ENCODE measurements at regions not wholly inside any gene's neighbourhood (a gene's known extent, or its start where the extent isn't known, plus 50 kb on each side); places are given as distances from the start of the nearest gene placed in this dataset.

DNA sequence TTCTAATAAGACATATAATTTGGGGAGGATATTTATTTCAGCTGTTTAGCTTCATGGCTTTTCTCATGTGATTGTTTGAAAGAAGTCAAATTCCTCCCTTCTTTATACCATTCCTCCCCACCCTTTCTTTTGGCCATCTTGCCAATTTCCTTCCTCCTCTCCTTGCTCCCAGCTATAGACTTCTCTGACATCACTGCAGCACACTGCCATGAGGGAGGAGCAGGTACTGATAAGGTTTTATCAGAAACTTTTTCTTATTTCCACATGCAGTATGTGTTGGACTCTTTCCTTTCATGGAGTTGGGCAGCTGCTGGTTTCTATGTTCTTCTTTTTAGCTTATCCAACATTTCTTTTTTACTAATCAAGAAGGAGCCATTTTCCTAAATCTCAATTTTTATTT, 481.7 kb upstream of the NR3C2 start:
- ChIA-PET POLR2A (no interaction called here), SMC1A (ENCODE audit: uncharacterized antibody, unreplicated experiment) (no interaction called here), CTCF (no interaction called here), RAD21 (ENCODE audit: unreplicated experiment) (no interaction called here)
- Histone ChIP-seq H3K27ac (ENCODE audit: control insufficient read depth, insufficient read depth) (no peak overlapping the region), H3K4me2 (ENCODE audit: control insufficient read depth, insufficient read depth) (no peak overlapping the region), H2AFZ (ENCODE audit: control insufficient read depth, low read depth, low read length) (no peak overlapping the region), H3K9ac (ENCODE audit: control insufficient read depth, insufficient read depth, low read length) (no peak overlapping the region), H4K20me1 (ENCODE audit: control insufficient read depth, insufficient read depth) (no peaks in the 10 kb centered on the region), H3K36me3 (ENCODE audit: control insufficient read depth in 2 of 2, insufficient read depth in 2 of 2, low read length in 1 of 2) (no peaks in the 10 kb centered on the region), H3K9me3 (replicated peaks; ENCODE audit: control insufficient read depth, insufficient read depth, low read length) (no peaks in the 10 kb centered on the region), H3K4me1 (ENCODE audit: control insufficient read depth, insufficient read depth, low read length) (no peaks in the 10 kb centered on the region), H3K4me3 (no peak overlapping the region), H3K27me3 (replicated peaks in 1 of 2; ENCODE audit: control insufficient read depth in 2 of 2, insufficient read depth in 2 of 2, low read length in 1 of 2) (no peaks in the 10 kb centered on the region), H3K79me2 (ENCODE audit: control insufficient read depth, insufficient read depth, low read length) (no peaks in the 10 kb centered on the region)
- DNase-seq (ENCODE audit: low read depth, low spot score) (no peak), ATAC-seq (no peak), FAIRE-seq (no peak)
- intact Hi-C loops (cut with micrococcal nuclease; ENCODE audit: unreplicated experiment) (no loop called here), in situ Hi-C loops (cut with MboI) (no loop called here)
- no TSS peak for BruUV-seq (replicated peaks)
- no peak for TF ChIP-seq SMAD1 (IDR thresholded peaks at IDR 0.05; ENCODE audit: low read depth, partially characterized antibody)
- TF ChIP-seq RAD21 (IDR thresholded peaks at IDR 0.05; ENCODE audit: insufficient read depth, low read depth, low read length), result no peak
- no peak for TF ChIP-seq PAX5 (IDR thresholded peaks at IDR 0.05; ENCODE audit: borderline replicate concordance, low read depth, low read length)
- TF ChIP-seq SREBF2 (IDR thresholded peaks at IDR 0.05; ENCODE audit: low read length), result no peak
- TF ChIP-seq FOXK2 (IDR thresholded peaks at IDR 0.05), result no peak
- TF ChIP-seq SMAD5 (IDR thresholded peaks at IDR 0.05; ENCODE audit: low read depth), result no peak
- no peak for TF ChIP-seq LARP7 (IDR thresholded peaks at IDR 0.05)
- TF ChIP-seq, protein P1, sequence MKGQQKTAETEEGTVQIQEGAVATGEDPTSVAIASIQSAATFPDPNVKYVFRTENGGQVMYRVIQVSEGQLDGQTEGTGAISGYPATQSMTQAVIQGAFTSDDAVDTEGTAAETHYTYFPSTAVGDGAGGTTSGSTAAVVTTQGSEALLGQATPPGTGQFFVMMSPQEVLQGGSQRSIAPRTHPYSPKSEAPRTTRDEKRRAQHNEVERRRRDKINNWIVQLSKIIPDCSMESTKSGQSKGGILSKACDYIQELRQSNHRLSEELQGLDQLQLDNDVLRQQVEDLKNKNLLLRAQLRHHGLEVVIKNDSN (IDR thresholded peaks at IDR 0.05; ENCODE audit: borderline replicate concordance, extremely low read length, insufficient read depth, low read depth, low read length), result no peak
- no peak for TF ChIP-seq EZH2 (IDR thresholded peaks at IDR 0.05; ENCODE audit: borderline replicate concordance, control insufficient read depth, low read depth, low read length)
- TF ChIP-seq SIX5 (IDR thresholded peaks at IDR 0.05; ENCODE audit: low read depth, low read length, severe bottlenecking), result no peak
- TF ChIP-seq NR2F1 (conservative IDR thresholded peaks at IDR 0.05), result no peak
- no peak for TF ChIP-seq POLR2AphosphoS5 (IDR thresholded peaks at IDR 0.05; ENCODE audit: low read length)
- TF ChIP-seq MEF2B (IDR thresholded peaks at IDR 0.05; ENCODE audit: partially characterized antibody, poor library complexity, severe bottlenecking), result no peak
- no peak for TF ChIP-seq MLLT1 (IDR thresholded peaks at IDR 0.05)
- no peak for TF ChIP-seq MAX (IDR thresholded peaks at IDR 0.05; ENCODE audit: low read depth, low read length)

All from GM12878 (cell line).